Forelimb muscle (tissue), 1 donor: ENCODE measurements at regions not wholly inside any gene's neighbourhood (a gene's known extent, or its start where the extent isn't known, plus 50 kb on each side); places are given as distances from the start of the nearest gene placed in this dataset.

Experiments
- DNase-seq: peaks from one replicate; pipeline ENCODE4 v3.0.0-alpha.2; 2013; ENCODE audit warnings: low read depth

DNA sequence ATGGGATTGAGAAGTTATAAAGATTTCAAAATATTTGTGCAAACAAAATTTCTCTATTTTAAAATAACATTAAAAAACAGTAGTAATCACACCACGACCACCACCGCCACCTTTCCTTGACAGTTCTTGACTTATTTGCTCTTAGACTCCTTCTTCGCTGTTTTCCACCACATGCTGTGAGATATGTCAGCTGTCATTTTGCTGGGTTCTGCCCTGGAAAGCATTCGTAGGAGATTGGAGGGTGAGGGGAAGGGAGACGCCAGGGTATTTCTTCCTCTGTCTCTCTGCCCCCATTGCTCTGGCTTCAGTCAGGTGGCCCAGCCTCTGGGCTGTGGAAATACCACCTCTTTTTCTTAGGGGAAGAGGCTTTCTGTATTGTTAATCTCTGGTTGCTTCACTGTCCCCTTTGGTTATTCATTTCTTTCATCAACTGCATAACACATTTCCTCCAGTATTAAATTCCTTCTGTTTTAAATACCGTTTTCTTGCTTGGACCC is 186.2 kb downstream of the NEDD1 start:
- DNase-seq: no peak

- no peak for DNase-seq
Measured at GRCh38 chr12:97097734-97098133, 190.7 kb downstream of the NEDD1 start.

DNA sequence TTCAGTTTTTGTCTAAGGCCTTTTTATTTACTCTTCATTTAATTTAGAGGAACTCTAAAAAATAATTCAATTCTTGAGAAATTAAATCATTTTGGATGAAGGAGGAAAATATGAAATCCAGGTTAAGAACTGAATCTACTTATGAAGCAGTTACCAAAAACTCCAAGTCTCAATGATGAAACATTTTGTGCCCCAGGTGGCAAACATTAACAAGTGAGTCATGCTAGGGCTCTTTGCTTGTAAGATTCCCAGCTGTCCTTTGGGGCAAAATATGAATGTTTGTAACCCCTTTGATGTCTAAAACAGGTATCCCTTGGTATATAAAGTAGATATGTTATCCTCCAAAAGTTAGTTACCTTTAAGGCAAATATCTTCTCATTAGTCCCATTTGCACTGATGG is 202.4 kb downstream of the NEDD1 start:
- DNase-seq: no peak

- no peak for DNase-seq
Measured at GRCh38 chr12:97112136-97112535, 205.1 kb downstream of the NEDD1 start.

- DNase-seq: no peak
Measured at GRCh38 chr12:97118796-97119375, 211.8 kb downstream of the NEDD1 start.

- DNase-seq: no peak
Measured at GRCh38 chr12:97127061-97127460, 220.0 kb downstream of the NEDD1 start.

DNA sequence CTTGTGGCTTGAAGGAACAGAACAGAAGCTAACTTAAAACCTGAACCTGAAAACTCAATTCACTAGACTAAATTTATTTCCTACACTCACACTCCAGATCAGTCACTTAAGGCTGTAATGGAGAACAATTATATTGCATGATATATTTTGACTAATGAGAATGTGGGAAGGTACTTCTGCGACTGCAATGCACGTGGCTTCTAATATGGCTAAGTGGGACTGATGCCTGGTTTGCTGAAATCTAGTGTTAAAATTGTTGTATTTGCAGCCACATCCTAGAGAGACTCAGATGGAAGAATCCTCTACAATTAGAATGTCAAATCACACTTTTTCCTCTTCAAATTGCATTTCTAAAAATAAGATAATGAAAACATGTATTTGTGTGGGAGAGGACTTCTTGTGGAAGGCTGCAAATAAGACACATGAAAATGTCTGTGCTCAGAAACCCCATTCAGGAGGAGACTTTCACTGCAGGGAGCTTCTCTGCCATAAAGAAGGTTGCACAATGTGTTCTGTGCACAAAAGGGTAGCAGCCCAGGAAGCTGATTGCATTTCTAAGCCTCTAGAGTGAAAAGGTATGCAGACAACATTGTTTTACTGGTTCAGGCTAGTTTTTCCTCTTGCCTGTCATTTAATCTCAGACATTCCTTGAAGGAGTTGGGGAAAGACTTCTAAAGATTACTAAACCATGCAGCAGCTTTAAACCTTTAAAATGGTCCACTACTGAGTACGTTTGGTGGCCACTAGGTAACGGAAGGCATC is 224.3 kb downstream of the NEDD1 start:
- no peak for DNase-seq

- DNase-seq: no peak
Measured at GRCh38 chr12:97132270-97132669, 225.2 kb downstream of the NEDD1 start.

DNA sequence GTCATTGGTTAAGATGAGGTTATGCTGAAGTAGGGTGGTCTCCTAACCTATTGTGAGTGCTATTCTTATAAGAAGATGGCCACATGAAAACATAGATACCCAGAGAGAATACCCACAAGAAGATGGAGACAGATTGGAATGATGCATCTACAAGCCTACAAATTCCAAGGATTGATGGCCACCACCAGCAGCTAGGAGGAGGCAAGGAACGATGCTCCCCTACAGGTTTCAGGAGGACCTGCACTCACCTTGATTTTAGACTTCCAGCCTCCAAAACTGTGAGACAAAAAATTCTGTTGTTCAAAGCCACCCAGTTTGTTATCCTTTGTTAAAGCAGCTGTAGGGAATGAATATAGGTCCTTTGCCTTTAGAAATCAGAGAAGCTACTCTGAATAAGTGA is 227.4 kb downstream of the NEDD1 start:
- no peak for DNase-seq

GRCh38 chr12:97140355-97140754 is 233.3 kb downstream of the NEDD1 start:
- DNase-seq: no peak

DNA sequence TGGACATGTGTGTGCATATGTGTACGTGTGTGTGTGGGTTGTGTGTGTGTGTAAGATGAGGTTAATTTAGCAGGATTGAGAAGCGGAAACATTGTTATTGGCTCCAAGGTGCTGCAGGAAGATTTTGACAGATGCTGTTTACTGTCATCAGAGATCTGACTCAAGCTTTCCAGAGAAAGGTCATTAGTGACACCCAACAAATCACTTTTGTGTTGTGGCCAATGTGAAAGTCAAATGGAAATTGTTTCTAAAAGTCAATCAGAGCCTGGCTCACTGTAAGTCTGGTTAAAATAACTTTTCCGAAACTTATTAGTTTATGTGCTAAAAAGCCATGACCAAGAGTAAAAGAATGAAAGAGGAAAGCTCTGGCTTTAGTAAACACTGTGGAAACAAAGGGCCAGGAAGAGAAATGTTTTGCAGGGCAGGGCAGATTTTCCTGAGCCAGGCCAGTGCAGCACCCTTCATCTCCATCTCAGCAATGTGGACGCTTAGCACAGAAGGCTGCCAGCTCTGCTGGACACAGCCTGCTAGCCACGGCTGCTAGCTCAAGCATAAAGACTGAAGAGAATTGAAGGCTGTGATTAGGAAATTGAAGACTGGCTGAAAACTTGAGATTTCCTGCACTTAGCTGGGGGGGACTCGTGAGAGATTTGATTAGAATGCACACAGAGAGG is 235.8 kb downstream of the NEDD1 start:
- DNase-seq: no peak

DNA sequence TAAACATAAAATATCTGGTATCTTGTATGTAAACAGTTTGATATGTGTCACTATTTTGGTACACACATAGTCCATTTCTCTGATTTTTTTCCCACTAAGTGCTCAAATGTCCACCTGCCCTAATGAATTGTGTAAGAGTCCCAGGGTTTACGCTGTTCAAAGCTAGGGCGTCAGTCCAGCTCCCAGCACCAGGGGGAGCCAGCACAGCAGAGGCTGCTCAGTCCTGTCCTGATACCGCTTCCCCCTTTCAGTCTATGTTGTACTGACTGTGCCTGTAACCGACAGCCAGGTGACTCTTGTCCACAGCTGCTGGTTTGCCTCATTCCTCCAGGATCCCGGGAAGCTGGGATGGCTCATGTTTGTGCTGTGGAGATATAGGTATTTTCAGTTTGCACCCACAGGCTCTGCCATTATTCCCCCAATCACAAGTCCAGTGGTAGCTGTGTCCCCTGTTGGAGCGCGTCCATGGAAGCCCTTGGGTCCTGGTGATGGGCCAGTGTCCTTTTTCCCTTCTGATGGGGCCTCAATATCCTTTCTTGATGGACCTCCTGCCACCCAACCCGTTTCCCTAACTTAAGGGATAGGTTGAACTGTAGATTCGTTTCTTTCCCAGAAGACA is 242.0 kb downstream of the NEDD1 start:
- no peak for DNase-seq

GRCh38 chr12:97151481-97151880 is 244.4 kb downstream of the NEDD1 start:
- DNase-seq: no peak

DNA sequence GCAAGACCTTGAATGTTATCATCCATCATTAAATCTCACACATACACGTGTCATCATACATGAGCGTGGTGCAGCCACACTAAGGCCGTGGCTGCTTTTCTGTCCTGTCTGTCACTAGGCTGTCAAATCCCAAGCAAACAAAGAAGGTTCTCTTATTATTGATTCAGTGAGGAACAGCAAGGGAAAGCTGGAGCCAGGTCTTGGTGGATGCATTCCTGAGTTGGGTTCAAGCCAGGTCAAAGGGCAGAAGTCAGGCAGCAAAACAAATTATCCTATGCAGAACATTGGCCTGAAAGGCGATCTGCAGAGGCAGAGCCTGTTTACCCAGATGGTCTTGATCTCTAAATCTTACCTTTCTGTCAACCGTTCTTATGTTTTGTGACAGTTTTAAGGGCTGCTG is 252.3 kb downstream of the NEDD1 start:
- no peak for DNase-seq

DNA sequence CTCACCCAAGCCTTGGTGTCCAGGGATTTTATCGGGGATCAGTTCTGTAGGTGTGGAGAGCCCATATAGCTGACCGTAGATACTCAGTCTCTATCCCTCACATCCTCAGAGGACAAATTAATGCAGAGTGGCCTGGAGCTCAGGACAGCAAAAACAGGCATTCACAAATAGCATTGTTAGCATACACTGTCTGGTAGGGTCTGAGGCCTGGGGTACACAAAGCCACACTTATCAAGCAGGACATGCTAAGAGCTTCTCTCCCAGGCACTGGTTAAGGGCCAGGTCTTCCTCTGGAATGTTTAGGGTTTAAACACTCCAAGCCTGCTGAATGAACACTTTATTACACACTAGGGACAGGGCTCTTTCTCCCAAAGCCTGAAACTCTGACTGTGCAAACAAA is 253.2 kb downstream of the NEDD1 start:
- no peak for DNase-seq

- DNase-seq: no peak
Measured at GRCh38 chr12:97162173-97162572, 255.1 kb downstream of the NEDD1 start.

GRCh38 chr12:97164936-97165335 is 257.9 kb downstream of the NEDD1 start:
- no peak for DNase-seq

GRCh38 chr12:97167598-97167997 is 260.5 kb downstream of the NEDD1 start:
- DNase-seq: no peak

DNA sequence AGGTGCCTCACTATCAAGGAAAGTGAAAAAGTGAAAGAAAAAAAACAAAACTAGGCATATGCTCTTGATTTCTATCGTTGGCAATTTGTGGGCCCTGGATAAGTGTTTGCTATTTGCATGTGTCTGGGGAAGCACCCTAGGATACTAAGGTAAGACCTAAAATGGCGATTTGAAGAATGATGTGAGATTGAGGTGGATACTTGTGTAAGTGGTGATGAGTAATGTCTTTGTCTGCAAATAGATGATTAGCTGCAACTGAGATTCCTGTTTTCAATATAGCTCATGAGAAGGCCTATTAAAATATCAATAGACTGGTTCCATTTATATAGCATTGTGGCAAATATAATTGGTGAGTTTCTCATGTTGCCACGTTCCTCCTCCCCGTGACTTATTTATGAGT is 261.7 kb downstream of the NEDD1 start:
- DNase-seq: no peak

- no peak for DNase-seq
Measured at GRCh38 chr12:97169889-97170567, 263.0 kb downstream of the NEDD1 start.

- DNase-seq: no peak
Measured at GRCh38 chr12:97173688-97174410, 266.8 kb downstream of the NEDD1 start.
